ENCODE measurements at regions not wholly inside any gene's neighbourhood (a gene's known extent, or its start where the extent isn't known, plus 50 kb on each side); places are given as distances from the start of the nearest gene placed in this dataset.

DNA sequence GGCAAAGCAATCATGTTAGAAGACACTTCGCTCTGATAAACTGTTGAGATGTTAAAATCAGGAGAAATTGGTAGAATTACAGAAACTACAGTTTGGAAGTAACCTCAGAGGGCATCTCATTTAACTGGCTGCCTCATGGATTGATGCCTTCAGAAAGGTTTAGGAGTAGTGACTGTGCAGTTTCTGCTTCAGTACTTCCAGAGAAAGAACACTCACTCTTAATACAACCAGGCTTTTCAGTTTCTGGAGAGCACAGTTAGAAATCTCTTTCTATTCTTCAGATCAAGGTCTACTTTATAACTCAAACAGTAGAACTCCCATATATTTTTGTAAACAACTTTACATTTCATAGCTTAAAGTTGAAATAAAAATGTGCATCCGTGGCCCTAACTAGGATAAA lies 1358.9 kb upstream of the LRRTM3 start:
- intact Hi-C loops (cut with micrococcal nuclease): no loop called here

GRCh38 chr10:65570143-65571010 lies 1355.5 kb upstream of the LRRTM3 start:
- peak overlapping the region; percentile 30 for H3K27ac Mint-ChIP-seq
- H3K36me3 Mint-ChIP-seq (ENCODE audit: low read depth): no peaks in the 10 kb centered on the region
- no peaks in the 10 kb centered on the region for H3K27me3 Mint-ChIP-seq
- intact Hi-C loops (cut with micrococcal nuclease): no loop called here
- peaks cover 15% of the 10 kb centered on the region for H3K4me1 Mint-ChIP-seq (ENCODE audit: low read depth)
- H3K4me3 Mint-ChIP-seq: peak overlapping the region; percentile 75
- no peaks in the 10 kb centered on the region for H3K9me3 Mint-ChIP-seq

More for the DNA sequence above, 1358.9 kb upstream of the LRRTM3 start:
- peaks cover 15% of the 10 kb centered on the region for H3K4me1 Mint-ChIP-seq (ENCODE audit: low read depth)
- no peak overlapping the region for H3K27ac Mint-ChIP-seq
- H3K36me3 Mint-ChIP-seq (ENCODE audit: low read depth): no peaks in the 10 kb centered on the region
- no peaks in the 10 kb centered on the region for H3K27me3 Mint-ChIP-seq
- no peak overlapping the region for H3K4me3 Mint-ChIP-seq
- no peaks in the 10 kb centered on the region for H3K9me3 Mint-ChIP-seq

- Mint-ChIP-seq H3K4me1 (ENCODE audit: low read depth) (peaks cover 15% of the 10 kb centered on the region), H3K36me3 (ENCODE audit: low read depth) (no peaks in the 10 kb centered on the region), H3K9me3 (no peaks in the 10 kb centered on the region), H3K4me3 (peak overlapping the region; percentile 75), H3K27ac (peak overlapping the region; percentile 30), H3K27me3 (no peaks in the 10 kb centered on the region)
- intact Hi-C loops (cut with micrococcal nuclease): no loop called here
These were observed 1354.7 kb upstream of the LRRTM3 start for GRCh38 chr10:65571011-65571570.

DNA sequence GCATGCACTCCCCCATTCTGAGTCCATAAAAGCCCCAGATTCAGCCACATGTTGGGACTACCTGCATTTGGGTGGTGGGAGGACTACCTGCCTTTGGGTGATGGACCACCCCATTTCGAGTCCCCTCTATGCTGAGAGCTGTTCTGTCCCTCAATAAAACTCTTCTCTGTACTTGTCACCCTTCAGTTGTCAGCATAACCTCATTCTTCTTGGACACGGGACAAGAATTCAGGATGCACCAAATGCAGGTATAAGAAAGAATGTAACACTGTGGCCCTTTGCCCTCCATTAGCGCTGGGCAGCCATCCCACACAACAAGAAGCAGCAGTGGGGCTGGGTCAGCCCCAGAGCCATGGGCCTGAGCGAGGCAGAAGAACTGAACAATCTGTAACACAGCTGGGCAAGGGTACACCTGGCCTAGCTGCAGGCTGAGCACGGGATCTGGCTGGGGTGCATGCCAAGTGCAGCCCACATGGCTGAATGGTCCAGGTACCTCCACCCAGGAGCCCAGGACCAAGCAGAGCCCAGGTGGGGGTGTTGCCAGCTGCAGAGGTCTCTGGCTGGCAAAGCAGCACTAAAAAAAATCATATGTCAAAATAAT lies 1344.3 kb upstream of the LRRTM3 start:
- peaks cover 43% of the 10 kb centered on the region for H3K9me3 Mint-ChIP-seq
- no peaks in the 10 kb centered on the region for H3K27me3 Mint-ChIP-seq
- H3K4me1 Mint-ChIP-seq (ENCODE audit: low read depth): no peaks in the 10 kb centered on the region
- no peak overlapping the region for H3K4me3 Mint-ChIP-seq
- no peaks in the 10 kb centered on the region for H3K36me3 Mint-ChIP-seq (ENCODE audit: low read depth)
- intact Hi-C loops (cut with micrococcal nuclease): no loop called here
- H3K27ac Mint-ChIP-seq: no peak overlapping the region

DNA sequence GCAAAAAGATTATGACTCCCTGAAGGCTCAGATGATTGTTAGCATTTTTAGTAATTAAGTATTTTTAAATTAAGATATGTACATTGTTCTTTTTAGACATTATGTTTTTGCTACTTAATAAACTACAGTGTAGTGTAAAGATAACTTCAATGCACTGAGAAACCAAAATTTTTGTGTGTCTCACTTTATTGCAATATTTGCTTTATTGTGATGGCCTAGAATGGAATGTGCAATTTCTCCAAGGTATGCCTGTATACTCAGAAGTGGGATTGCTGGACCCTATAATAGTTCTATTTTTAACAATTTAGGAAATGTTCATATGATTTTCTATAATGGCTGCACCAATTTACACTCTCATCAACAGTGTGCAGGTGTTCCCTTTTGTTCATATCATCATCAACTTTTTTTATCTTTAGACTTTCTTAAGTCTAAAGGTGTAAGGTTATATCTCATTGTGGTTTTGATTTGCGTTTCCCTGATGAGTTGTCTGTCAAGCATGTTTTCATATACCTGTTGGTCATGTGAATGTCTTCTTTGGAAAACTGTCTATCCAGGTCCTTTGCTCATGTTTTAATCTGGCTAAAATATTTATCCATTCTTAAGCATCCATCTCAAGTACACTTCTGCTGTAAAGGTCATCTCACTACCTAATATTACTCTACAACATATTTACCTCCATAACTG lies 1323.5 kb upstream of the LRRTM3 start:
- H3K4me3 Mint-ChIP-seq: no peak overlapping the region
- H3K36me3 Mint-ChIP-seq (ENCODE audit: low read depth): no peaks in the 10 kb centered on the region
- peaks cover 26% of the 10 kb centered on the region for H3K9me3 Mint-ChIP-seq
- intact Hi-C loops (cut with micrococcal nuclease): no loop called here
- H3K27ac Mint-ChIP-seq: no peak overlapping the region
- no peaks in the 10 kb centered on the region for H3K27me3 Mint-ChIP-seq
- no peaks in the 10 kb centered on the region for H3K4me1 Mint-ChIP-seq (ENCODE audit: low read depth)

DNA sequence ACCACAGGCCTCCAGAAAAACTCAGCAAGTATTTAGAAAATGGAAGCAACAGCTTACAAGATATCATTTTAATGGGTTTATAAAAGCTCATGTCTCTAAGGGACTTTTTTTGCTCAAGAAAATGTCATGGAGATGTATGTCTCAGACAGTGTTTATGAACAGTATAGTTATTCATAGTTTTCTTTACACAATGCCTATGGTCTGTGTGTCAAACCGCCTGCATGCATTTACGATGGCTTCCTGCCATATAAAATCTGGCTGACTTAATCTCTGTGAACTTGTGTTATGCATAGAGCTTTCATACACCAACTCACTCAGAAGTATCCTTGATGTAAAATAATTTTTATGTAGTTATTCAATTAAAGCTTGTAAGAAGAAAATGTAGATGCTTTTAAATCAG lies 1314.2 kb upstream of the LRRTM3 start:
- Mint-ChIP-seq H3K4me1 (ENCODE audit: low read depth) (no peaks in the 10 kb centered on the region), H3K36me3 (ENCODE audit: low read depth) (no peaks in the 10 kb centered on the region), H3K27ac (no peak overlapping the region), H3K9me3 (peaks cover 32% of the 10 kb centered on the region), H3K4me3 (no peak overlapping the region), H3K27me3 (no peaks in the 10 kb centered on the region)
- intact Hi-C loops (cut with micrococcal nuclease): no loop called here

GRCh38 chr10:65614956-65615565 lies 1310.8 kb upstream of the LRRTM3 start:
- Mint-ChIP-seq H3K27me3 (no peaks in the 10 kb centered on the region), H3K9me3 (peaks cover 9% of the 10 kb centered on the region), H3K27ac (no peak overlapping the region), H3K4me1 (ENCODE audit: low read depth) (no peaks in the 10 kb centered on the region), H3K36me3 (ENCODE audit: low read depth) (no peaks in the 10 kb centered on the region), H3K4me3 (no peak overlapping the region)
- intact Hi-C loops (cut with micrococcal nuclease): no loop called here

GRCh38 chr10:65618126-65618525 lies 1307.7 kb upstream of the LRRTM3 start:
- Mint-ChIP-seq H3K4me3 (no peak overlapping the region), H3K27ac (no peak overlapping the region), H3K27me3 (no peaks in the 10 kb centered on the region), H3K9me3 (peaks cover 9% of the 10 kb centered on the region), H3K36me3 (ENCODE audit: low read depth) (no peaks in the 10 kb centered on the region), H3K4me1 (ENCODE audit: low read depth) (no peaks in the 10 kb centered on the region)
- intact Hi-C loops (cut with micrococcal nuclease): no loop called here

DNA sequence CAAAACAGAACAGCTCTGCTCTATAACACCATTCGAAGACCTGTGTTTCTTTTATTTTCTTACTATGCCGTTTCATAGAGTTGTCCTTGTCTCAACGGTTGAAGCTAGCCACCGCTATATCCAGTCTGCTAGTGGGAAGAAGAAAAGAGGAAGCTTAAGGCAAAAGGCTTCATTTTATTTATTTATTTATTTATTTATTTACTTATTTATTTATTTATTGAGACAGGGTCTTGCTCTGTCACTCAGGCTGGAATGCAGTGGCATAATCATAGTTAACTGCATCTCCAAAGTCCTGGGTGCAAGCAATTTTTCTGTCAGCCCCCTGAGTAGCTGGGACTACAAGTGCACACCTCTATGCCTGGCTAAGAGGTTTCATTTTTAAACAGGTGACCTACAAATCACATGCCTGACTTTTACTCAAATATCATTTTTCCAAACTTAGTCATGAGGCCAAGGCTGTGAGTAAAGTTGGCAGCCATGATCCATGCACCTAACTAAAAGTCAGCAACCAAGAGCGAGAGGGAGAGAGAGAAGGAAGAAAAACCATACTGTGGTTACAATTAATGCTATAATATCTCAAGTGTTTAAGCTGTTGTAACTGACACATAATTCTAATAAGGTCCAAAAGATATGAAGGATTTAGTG lies 1305.3 kb upstream of the LRRTM3 start:
- Mint-ChIP-seq H3K36me3 (ENCODE audit: low read depth) (no peaks in the 10 kb centered on the region), H3K4me1 (ENCODE audit: low read depth) (no peaks in the 10 kb centered on the region), H3K27ac (no peak overlapping the region), H3K4me3 (no peak overlapping the region), H3K27me3 (no peaks in the 10 kb centered on the region), H3K9me3 (no peaks in the 10 kb centered on the region)
- intact Hi-C loops (cut with micrococcal nuclease): no loop called here

DNA sequence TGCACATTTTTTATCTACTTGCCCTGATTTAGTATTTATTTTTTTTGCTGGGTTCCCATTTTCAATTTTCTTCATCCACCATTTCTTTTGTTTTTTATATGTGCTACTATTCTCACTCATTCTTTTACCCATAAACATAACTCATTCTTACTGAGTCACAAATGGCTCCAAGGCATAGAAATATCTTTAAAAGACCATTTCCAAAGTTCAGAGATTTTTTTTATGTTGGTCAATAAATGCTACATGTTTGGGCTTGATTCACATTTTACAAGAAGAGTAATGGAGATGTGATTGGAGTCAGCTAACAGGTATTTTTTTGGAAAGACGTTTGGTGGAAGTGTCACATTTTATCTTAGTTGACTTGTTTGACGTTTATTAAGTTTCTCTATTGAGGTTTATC lies 1303.2 kb upstream of the LRRTM3 start:
- intact Hi-C loops (cut with micrococcal nuclease): no loop called here
- H3K4me3 Mint-ChIP-seq: no peak overlapping the region
- H3K27ac Mint-ChIP-seq: no peak overlapping the region
- H3K4me1 Mint-ChIP-seq (ENCODE audit: low read depth): no peaks in the 10 kb centered on the region
- H3K27me3 Mint-ChIP-seq: no peaks in the 10 kb centered on the region
- no peaks in the 10 kb centered on the region for H3K9me3 Mint-ChIP-seq
- no peaks in the 10 kb centered on the region for H3K36me3 Mint-ChIP-seq (ENCODE audit: low read depth)

DNA sequence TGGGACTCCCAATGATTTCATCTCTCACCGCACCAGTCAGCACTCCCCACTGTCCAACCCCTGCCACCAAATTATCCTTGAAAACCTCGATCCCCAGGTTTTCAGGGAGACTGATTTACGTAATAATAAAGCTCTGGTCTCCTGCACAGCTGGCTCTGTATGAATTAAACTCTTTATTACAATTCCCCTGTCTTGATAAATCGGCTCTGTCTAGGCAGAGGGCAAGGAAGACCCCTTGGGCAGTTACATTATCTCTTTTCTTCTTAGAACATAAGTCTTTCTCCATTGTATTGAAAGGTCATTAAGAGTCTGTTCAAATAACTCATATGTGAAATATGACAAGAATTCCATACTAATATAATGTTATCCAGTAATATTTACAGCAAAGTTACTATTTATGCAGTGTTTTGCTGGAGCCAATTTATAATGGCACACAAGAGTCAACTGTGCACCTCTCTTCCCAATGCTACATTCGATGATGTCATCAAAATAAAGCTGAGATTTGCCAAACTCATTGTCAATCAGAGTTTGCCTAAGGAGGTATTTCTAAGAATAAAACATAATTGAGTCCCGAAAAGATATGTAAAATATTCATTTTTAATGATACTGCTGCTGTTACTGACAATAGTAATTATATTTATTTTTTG lies 1297.2 kb upstream of the LRRTM3 start:
- Mint-ChIP-seq H3K36me3 (ENCODE audit: low read depth) (no peaks in the 10 kb centered on the region), H3K27ac (no peak overlapping the region), H3K4me3 (no peak overlapping the region), H3K4me1 (ENCODE audit: low read depth) (no peaks in the 10 kb centered on the region), H3K9me3 (peaks cover 11% of the 10 kb centered on the region), H3K27me3 (no peaks in the 10 kb centered on the region)
- intact Hi-C loops (cut with micrococcal nuclease): no loop called here

GRCh38 chr10:65660006-65660405 lies 1265.8 kb upstream of the LRRTM3 start:
- Mint-ChIP-seq H3K9me3 (peaks cover 32% of the 10 kb centered on the region), H3K36me3 (ENCODE audit: low read depth) (no peaks in the 10 kb centered on the region), H3K27ac (no peak overlapping the region), H3K4me3 (no peak overlapping the region), H3K4me1 (ENCODE audit: low read depth) (no peaks in the 10 kb centered on the region), H3K27me3 (no peaks in the 10 kb centered on the region)
- intact Hi-C loops (cut with micrococcal nuclease): no loop called here

DNA sequence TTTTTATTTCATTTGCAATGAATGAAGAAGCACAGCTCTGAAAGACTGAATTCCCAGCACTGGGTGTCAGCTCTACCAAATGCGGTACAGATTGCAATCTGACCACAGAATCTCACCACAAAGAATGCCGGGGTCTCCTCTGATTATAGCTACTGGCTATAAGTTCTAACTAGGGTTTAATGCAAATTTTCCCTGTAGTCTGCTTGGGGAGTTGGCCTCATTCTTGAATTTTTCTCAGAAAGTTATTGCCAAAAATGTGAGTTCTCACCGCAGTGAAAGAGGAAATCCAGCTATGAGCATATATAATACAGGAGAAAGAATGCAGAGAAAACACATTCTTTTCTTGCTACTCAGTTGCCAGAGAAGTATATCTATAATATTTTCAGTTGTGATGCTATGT lies 1255.7 kb upstream of the LRRTM3 start:
- peaks cover 11% of the 10 kb centered on the region for H3K9me3 Mint-ChIP-seq
- intact Hi-C loops (cut with micrococcal nuclease): no loop called here

More for the DNA sequence above, 1255.7 kb upstream of the LRRTM3 start:
- Mint-ChIP-seq H3K27me3 (no peaks in the 10 kb centered on the region), H3K4me1 (ENCODE audit: low read depth) (no peaks in the 10 kb centered on the region), H3K36me3 (ENCODE audit: low read depth) (no peaks in the 10 kb centered on the region), H3K4me3 (no peak overlapping the region), H3K27ac (no peak overlapping the region)
